ENCODE measurements at regions not wholly inside any gene's neighbourhood (a gene's known extent, or its start where the extent isn't known, plus 50 kb on each side); places are given as distances from the start of the nearest gene placed in this dataset.

DNA sequence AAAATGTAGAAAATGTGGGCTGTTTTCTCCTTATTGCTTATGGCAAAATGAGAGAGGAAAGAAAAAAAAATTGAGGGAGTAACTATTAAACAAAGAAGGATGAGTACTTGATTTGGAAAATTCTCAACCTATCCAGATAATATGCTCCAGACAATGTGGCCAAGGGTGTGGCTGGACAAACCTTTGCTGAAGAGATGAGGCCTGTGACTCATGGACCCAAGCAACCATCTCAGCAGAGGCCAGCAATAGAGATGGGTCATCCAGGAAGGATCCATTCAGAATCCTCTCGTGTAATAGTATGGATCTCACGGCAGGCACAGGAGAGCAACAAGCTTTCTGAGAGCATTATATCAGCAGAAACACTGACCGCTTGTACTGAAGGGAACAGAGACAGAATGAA, 120.3 kb upstream of the CELF2 start:
- H3K27ac ChIP-seq (ENCODE audit: low read depth in 2 of 2, low read length in 2 of 2), result no peak overlapping the region
- intact Hi-C loops (cut with DNase I), result no loop called here
- no peaks in the 10 kb centered on the region for H3K9me3 ChIP-seq (ENCODE audit: control insufficient read depth in 2 of 3, insufficient read depth in 1 of 3, low read length in 3 of 3)
- no peaks in the 10 kb centered on the region for H3K4me1 ChIP-seq (ENCODE audit: control insufficient read depth in 2 of 3, insufficient read depth in 2 of 3, low read depth in 1 of 3, low read length in 3 of 3)
- FAIRE-seq, result no peak
- no peak overlapping the region for H3K4me3 ChIP-seq (ENCODE audit: low read length in 3 of 3)
- H3K36me3 ChIP-seq (ENCODE audit: control insufficient read depth in 2 of 3, insufficient read depth in 3 of 3, low read length in 3 of 3), result no peaks in the 10 kb centered on the region
- no peak for DNase-seq
- TF ChIP-seq, protein P1, sequence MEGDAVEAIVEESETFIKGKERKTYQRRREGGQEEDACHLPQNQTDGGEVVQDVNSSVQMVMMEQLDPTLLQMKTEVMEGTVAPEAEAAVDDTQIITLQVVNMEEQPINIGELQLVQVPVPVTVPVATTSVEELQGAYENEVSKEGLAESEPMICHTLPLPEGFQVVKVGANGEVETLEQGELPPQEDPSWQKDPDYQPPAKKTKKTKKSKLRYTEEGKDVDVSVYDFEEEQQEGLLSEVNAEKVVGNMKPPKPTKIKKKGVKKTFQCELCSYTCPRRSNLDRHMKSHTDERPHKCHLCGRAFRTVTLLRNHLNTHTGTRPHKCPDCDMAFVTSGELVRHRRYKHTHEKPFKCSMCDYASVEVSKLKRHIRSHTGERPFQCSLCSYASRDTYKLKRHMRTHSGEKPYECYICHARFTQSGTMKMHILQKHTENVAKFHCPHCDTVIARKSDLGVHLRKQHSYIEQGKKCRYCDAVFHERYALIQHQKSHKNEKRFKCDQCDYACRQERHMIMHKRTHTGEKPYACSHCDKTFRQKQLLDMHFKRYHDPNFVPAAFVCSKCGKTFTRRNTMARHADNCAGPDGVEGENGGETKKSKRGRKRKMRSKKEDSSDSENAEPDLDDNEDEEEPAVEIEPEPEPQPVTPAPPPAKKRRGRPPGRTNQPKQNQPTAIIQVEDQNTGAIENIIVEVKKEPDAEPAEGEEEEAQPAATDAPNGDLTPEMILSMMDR (IDR thresholded peaks at IDR 0.05; ENCODE audit: borderline replicate concordance, extremely low read depth, insufficient read depth), result no peak
- no peak overlapping the region for H3K9ac ChIP-seq (ENCODE audit: low read length in 3 of 3)
- H3K27me3 ChIP-seq (ENCODE audit: control insufficient read depth, insufficient read depth, low read length), result no peaks in the 10 kb centered on the region

- intact Hi-C loops (cut with DNase I), result no loop called here
- no peaks in the 10 kb centered on the region for H3K4me1 ChIP-seq (ENCODE audit: control insufficient read depth in 2 of 3, insufficient read depth in 2 of 3, low read depth in 1 of 3, low read length in 3 of 3)
- H3K36me3 ChIP-seq (ENCODE audit: control insufficient read depth in 2 of 3, insufficient read depth in 3 of 3, low read length in 3 of 3), result no peaks in the 10 kb centered on the region
- DNase-seq (no peak), FAIRE-seq (no peak)
- H3K9ac ChIP-seq (ENCODE audit: low read length in 3 of 3), result no peak overlapping the region
- no peaks in the 10 kb centered on the region for H3K27me3 ChIP-seq (ENCODE audit: control insufficient read depth, insufficient read depth, low read length)
- TF ChIP-seq, protein P1 (IDR thresholded peaks at IDR 0.05; ENCODE audit: borderline replicate concordance, extremely low read depth, insufficient read depth), result no peak
- H3K9me3 ChIP-seq (ENCODE audit: control insufficient read depth in 2 of 3, insufficient read depth in 1 of 3, low read length in 3 of 3), result no peaks in the 10 kb centered on the region
- H3K4me3 ChIP-seq (ENCODE audit: low read length in 3 of 3), result no peak overlapping the region
- H3K27ac ChIP-seq (ENCODE audit: low read depth in 2 of 2, low read length in 2 of 2), result no peak overlapping the region
These were observed 115.8 kb upstream of the CELF2 start for GRCh38 chr10:10901906-10902305.

DNA sequence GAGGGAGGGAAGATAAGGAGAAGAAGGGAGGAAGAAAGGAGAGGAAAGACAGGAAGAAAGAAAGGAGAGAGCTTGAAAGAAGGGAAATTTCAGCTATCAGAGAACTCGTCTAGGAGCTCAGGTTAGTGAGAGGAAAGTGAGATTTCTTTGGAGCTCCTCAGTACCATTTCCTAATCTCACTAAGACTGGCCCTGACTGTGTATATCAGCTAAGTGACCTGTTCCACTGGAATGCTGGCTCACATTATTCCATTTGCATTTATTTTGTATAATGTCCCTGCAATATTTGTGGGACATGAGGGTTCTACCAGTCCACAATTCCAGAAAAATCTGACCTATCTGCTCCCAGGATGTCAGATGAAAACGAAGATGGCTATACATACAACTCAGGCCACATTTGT, 114.7 kb upstream of the CELF2 start:
- no peak for FAIRE-seq
- Histone ChIP-seq H3K4me1 (ENCODE audit: control insufficient read depth in 2 of 3, insufficient read depth in 2 of 3, low read depth in 1 of 3, low read length in 3 of 3) (no peaks in the 10 kb centered on the region), H3K27ac (ENCODE audit: low read depth in 2 of 2, low read length in 2 of 2) (no peak overlapping the region), H3K36me3 (ENCODE audit: control insufficient read depth in 2 of 3, insufficient read depth in 3 of 3, low read length in 3 of 3) (no peaks in the 10 kb centered on the region), H3K9ac (ENCODE audit: low read length in 3 of 3) (no peak overlapping the region), H3K9me3 (ENCODE audit: control insufficient read depth in 2 of 3, insufficient read depth in 1 of 3, low read length in 3 of 3) (no peaks in the 10 kb centered on the region), H3K4me3 (ENCODE audit: low read length in 3 of 3) (no peak overlapping the region), H3K27me3 (ENCODE audit: control insufficient read depth, insufficient read depth, low read length) (no peaks in the 10 kb centered on the region)
- TF ChIP-seq, protein P1 (IDR thresholded peaks at IDR 0.05; ENCODE audit: borderline replicate concordance, extremely low read depth, insufficient read depth), result no peak
- intact Hi-C loops (cut with DNase I), result no loop called here
- no peak for DNase-seq

DNA sequence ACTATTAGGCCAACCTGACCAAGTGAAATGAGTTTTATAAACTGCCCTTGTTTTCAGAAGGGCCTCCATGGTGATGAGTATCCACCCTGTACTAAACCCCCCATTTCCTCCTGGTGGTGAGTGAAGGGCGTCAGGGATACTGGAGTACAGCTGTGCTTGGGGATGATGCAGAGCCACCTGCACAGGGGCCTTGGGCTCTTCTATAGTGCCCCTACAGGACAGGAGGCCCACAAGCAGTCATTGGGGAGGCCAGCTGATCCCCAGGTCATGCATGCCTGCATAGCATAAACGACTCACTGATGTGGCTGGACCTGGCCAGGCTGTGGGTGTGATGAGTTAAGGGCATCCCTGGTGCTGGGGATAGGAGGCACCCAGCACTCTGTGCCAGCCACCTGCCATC, 114.1 kb upstream of the CELF2 start:
- H3K4me1 ChIP-seq (ENCODE audit: control insufficient read depth in 2 of 3, insufficient read depth in 2 of 3, low read depth in 1 of 3, low read length in 3 of 3), result no peaks in the 10 kb centered on the region
- H3K36me3 ChIP-seq (ENCODE audit: control insufficient read depth in 2 of 3, insufficient read depth in 3 of 3, low read length in 3 of 3), result no peaks in the 10 kb centered on the region
- H3K4me3 ChIP-seq (ENCODE audit: low read length in 3 of 3), result no peak overlapping the region
- TF ChIP-seq, protein P1 (IDR thresholded peaks at IDR 0.05; ENCODE audit: borderline replicate concordance, extremely low read depth, insufficient read depth), result no peak
- no peak overlapping the region for H3K27ac ChIP-seq (ENCODE audit: low read depth in 2 of 2, low read length in 2 of 2)
- intact Hi-C loops (cut with DNase I), result no loop called here
- no peaks in the 10 kb centered on the region for H3K9me3 ChIP-seq (ENCODE audit: control insufficient read depth in 2 of 3, insufficient read depth in 1 of 3, low read length in 3 of 3)
- no peak for FAIRE-seq
- DNase-seq, result no peak
- no peak overlapping the region for H3K9ac ChIP-seq (ENCODE audit: low read length in 3 of 3)
- no peaks in the 10 kb centered on the region for H3K27me3 ChIP-seq (ENCODE audit: control insufficient read depth, insufficient read depth, low read length)

All from kidney (tissue), 13 donors.